Keratinocyte (primary cell): ENCODE measurements at regions not wholly inside any gene's neighbourhood (a gene's known extent, or its start where the extent isn't known, plus 50 kb on each side); places are given as distances from the start of the nearest gene placed in this dataset.

Source experiments
- DNase-seq: peaks from one replicate; pipeline ENCODE4 v3.0.0-alpha.2; 2011; ENCODE audit warnings: low read depth, missing footprints, low spot score
- FAIRE-seq: peaks from 2 replicates; lab custom pipeline; 2011; peaks lifted over from hg19 to GRCh38; lab: Jason Lieb, UNC
- H2AFZ ChIP-seq: 2 replicates; pipeline ENCODE4 v1.6.0; 2012; ENCODE audit warnings: low read length, control low read depth, inconsistent platforms; ENCODE audit not compliant: control insufficient read depth
- H3K27ac ChIP-seq: 2 replicates; pipeline ENCODE4 v1.5.1; 2011; ENCODE audit warnings: low read length; ENCODE audit not compliant: control insufficient read depth, insufficient read depth
- H3K27me3 ChIP-seq: 3 replicates; pipeline ENCODE4 v1.6.0; 2011; ENCODE audit warnings: low read length; ENCODE audit not compliant: control insufficient read depth, insufficient read depth; ENCODE audit errors: extremely low read depth
- H3K36me3 ChIP-seq, 2 experiments: 2 replicates in 1 of 2; 3 replicates in 1 of 2; pipeline ENCODE4 v1.5.1; 2011; ENCODE audit warnings: low read length in 2 of 2, mild to moderate bottlenecking in 1 of 2; ENCODE audit not compliant: control insufficient read depth in 2 of 2, insufficient read depth in 2 of 2; ENCODE audit errors: extremely low read depth in 1 of 2
- H3K4me1 ChIP-seq: 3 replicates; pipeline ENCODE4 v1.5.1; 2011; ENCODE audit warnings: low read length; ENCODE audit not compliant: control insufficient read depth, insufficient read depth; ENCODE audit errors: extremely low read depth
- H3K4me2 ChIP-seq: 3 replicates; pipeline ENCODE4 v1.6.0; 2011; ENCODE audit warnings: low read depth, low read length; ENCODE audit not compliant: control insufficient read depth, insufficient read depth; ENCODE audit errors: extremely low read depth
- H3K4me3 ChIP-seq, 3 experiments: fragments of 200-600 bp in 1 of 3; sonication (generic) in 1 of 3; 2 replicates in 2 of 3; 3 replicates in 1 of 3; pipeline ENCODE4 v1.5.1; 2011 to 2016; ENCODE audit warnings: low read length in 3 of 3, mild to moderate bottlenecking in 3 of 3, control low read depth in 2 of 3, inconsistent platforms in 1 of 3, low read depth in 1 of 3, mixed read lengths in 1 of 3, mixed run types in 1 of 3, moderate library complexity in 1 of 3; ENCODE audit not compliant: control insufficient read depth in 2 of 3, insufficient read depth in 2 of 3; ENCODE audit errors: extremely low read depth in 1 of 3
- H3K79me2 ChIP-seq: 2 replicates; pipeline ENCODE4 v1.6.0; 2012; ENCODE audit warnings: low read length; ENCODE audit not compliant: control insufficient read depth, insufficient read depth
- H3K9ac ChIP-seq: 3 replicates; pipeline ENCODE4 v1.6.0; 2011; ENCODE audit warnings: low read length; ENCODE audit not compliant: control insufficient read depth, insufficient read depth; ENCODE audit errors: extremely low read depth
- H3K9me1 ChIP-seq: 3 replicates; pipeline ENCODE4 v1.6.0; 2011; ENCODE audit warnings: low read length; ENCODE audit not compliant: control insufficient read depth, insufficient read depth; ENCODE audit errors: extremely low read depth
- H3K9me3 ChIP-seq: 2 replicates; pipeline ENCODE4 v1.5.1; 2012; ENCODE audit warnings: low read depth, low read length; ENCODE audit not compliant: control insufficient read depth
- H4K20me1 ChIP-seq: 3 replicates; pipeline ENCODE4 v1.6.0; 2011; ENCODE audit warnings: low read length; ENCODE audit not compliant: control insufficient read depth, insufficient read depth; ENCODE audit errors: extremely low read depth
- CTCF ChIP-seq, 3 experiments: IDR thresholded peaks in 1 of 3; conservative IDR thresholded peaks in 1 of 3; optimal IDR thresholded peaks in 1 of 3; 2 replicates in 2 of 3; 3 replicates in 1 of 3; pipeline versions ENCODE3 to v1.5.1; 2011; ENCODE audit warnings: low read length in 3 of 3, mild to moderate bottlenecking in 3 of 3, moderate library complexity in 2 of 3, control low read depth in 1 of 3, inconsistent platforms in 1 of 3; ENCODE audit not compliant: insufficient read depth in 2 of 3; ENCODE audit errors: extremely low read depth in 1 of 3
- EZH2 ChIP-seq: IDR thresholded peaks from one replicate; pipeline ENCODE4 v1.6.1; 2012; ENCODE audit warnings: inconsistent platforms, mild to moderate bottlenecking, low read length, moderate library complexity
- dilution Hi-C: fragments of 300-500 bp; cut with MboI; formaldehyde crosslinking; loops from one replicate; pipeline ENCODE4 v1.7.0; 2020; ENCODE audit warnings: low sequenced_read_pairs; ENCODE audit not compliant: extremely low pct_ligation_motif_present

- H3K9ac ChIP-seq = no peak overlapping the region
- no peak overlapping the region for H2AFZ ChIP-seq
- H3K9me1 ChIP-seq = no peaks in the 10 kb centered on the region
- FAIRE-seq (peak; percentile 46), DNase-seq (no peak)
- no peaks in the 10 kb centered on the region for H3K27me3 ChIP-seq
- H3K36me3 ChIP-seq = no peaks in the 10 kb centered on the region
- H3K27ac ChIP-seq = no peak overlapping the region
- dilution Hi-C loops = no loop called here
- H3K79me2 ChIP-seq = no peaks in the 10 kb centered on the region
- H4K20me1 ChIP-seq = no peaks in the 10 kb centered on the region
- H3K4me2 ChIP-seq = no peak overlapping the region
- no peak overlapping the region for H3K4me3 ChIP-seq
- H3K9me3 ChIP-seq = no peaks in the 10 kb centered on the region
- TF ChIP-seq CTCF (optimal IDR thresholded peaks at IDR 0.05 in 1 of 3, IDR thresholded peaks at IDR 0.05 in 1 of 3, conservative IDR thresholded peaks at IDR 0.05 in 1 of 3; ENCODE audit: extremely low read depth in 1 of 3, insufficient read depth in 2 of 3, low read length in 3 of 3) = no peak
- no peak for TF ChIP-seq EZH2
- peaks cover 25% of the 10 kb centered on the region for H3K4me1 ChIP-seq
Observed at GRCh38 chr7:22577470-22578001, 77.5 kb upstream of the STEAP1B start.

- DNase-seq = no peak
- H3K9ac ChIP-seq = no peak overlapping the region
- no peaks in the 10 kb centered on the region for H4K20me1 ChIP-seq
- dilution Hi-C loops = no loop called here
- H3K9me1 ChIP-seq = no peaks in the 10 kb centered on the region
- no peak overlapping the region for H3K4me2 ChIP-seq
- H3K27me3 ChIP-seq = no peaks in the 10 kb centered on the region
- peaks cover 31% of the 10 kb centered on the region for H3K4me1 ChIP-seq
- no peaks in the 10 kb centered on the region for H3K36me3 ChIP-seq
- H3K9me3 ChIP-seq = no peaks in the 10 kb centered on the region
- no peak overlapping the region for H2AFZ ChIP-seq
- no peak for FAIRE-seq
- TF ChIP-seq CTCF (optimal IDR thresholded peaks at IDR 0.05 in 1 of 3, IDR thresholded peaks at IDR 0.05 in 1 of 3, conservative IDR thresholded peaks at IDR 0.05 in 1 of 3; ENCODE audit: extremely low read depth in 1 of 3, insufficient read depth in 2 of 3, low read length in 3 of 3) = no peak
- TF ChIP-seq EZH2 = no peak
- H3K27ac ChIP-seq = no peak overlapping the region
- no peaks in the 10 kb centered on the region for H3K79me2 ChIP-seq
- H3K4me3 ChIP-seq = no peak overlapping the region
Observed at GRCh38 chr7:22576612-22577469, 76.9 kb upstream of the STEAP1B start.
